Heart right ventricle (tissue), 16 donors: ENCODE measurements at regions not wholly inside any gene's neighbourhood (a gene's known extent, or its start where the extent isn't known, plus 50 kb on each side); places are given as distances from the start of the nearest gene placed in this dataset.
"Not testable (repeated sequence)": the region's sequence is repeated elsewhere in the genome, so short reads cannot be mapped to it uniquely, and the experiment has no call there.

Experiments used
- ATAC-seq, 8 donors: fragments of 200-7000 bp; cut with Tn5 transposase; one replicate each; pipeline ENCODE4 v1.9.1; 2020; ENCODE audit warnings: mild to moderate bottlenecking in 8 of 8, moderate library complexity in 8 of 8, moderate number of reproducible peaks in 1 of 8
- DNase-seq, 2 donors: peaks; one replicate each; pipeline ENCODE4 v3.0.0-alpha.2; 2020
- H3K27ac ChIP-seq, 10 donors: fragments of 200-600 bp; sonication (generic) in 2 of 10; one replicate each; pipeline versions ENCODE4 v1.5.0 to v1.8.0; 2020 to 2022; ENCODE audit warnings: mild to moderate bottlenecking in 3 of 10
- H3K27me3 ChIP-seq, 7 donors: fragments of 200-600 bp; one replicate each; pipeline ENCODE4 v1.8.0; 2021 to 2022; ENCODE audit warnings: mild to moderate bottlenecking in 2 of 7
- H3K36me3 ChIP-seq, 9 donors: fragments of 200-600 bp; sonication (generic) in 1 of 9; one replicate each; pipeline versions ENCODE4 v1.5.0 to v1.8.0; 2020 to 2022; ENCODE audit warnings: mild to moderate bottlenecking in 2 of 9
- H3K4me1 ChIP-seq, 9 donors: fragments of 200-600 bp; sonication (generic) in 1 of 9; one replicate each; pipeline versions ENCODE4 v1.5.0 to v1.8.0; 2020 to 2022; ENCODE audit warnings: mild to moderate bottlenecking in 4 of 9
- H3K4me3 ChIP-seq, 10 donors: fragments of 200-600 bp; sonication (generic) in 2 of 10; one replicate each; pipeline versions ENCODE4 v1.5.0 to v1.8.0; 2020 to 2022; ENCODE audit warnings: mild to moderate bottlenecking in 7 of 10, moderate library complexity in 2 of 10
- H3K9me3 ChIP-seq, 11 donors: fragments of 200-600 bp in 10 of 11; sonication (generic) in 2 of 11; one replicate each; pipeline versions ENCODE4 v1.5.0 to v1.8.0; 2013 to 2022; ENCODE audit warnings: mild to moderate bottlenecking in 2 of 11, control low read depth in 1 of 11, moderate library complexity in 1 of 11
- CTCF ChIP-seq, 9 donors: fragments of 200-600 bp; sonication (generic) in 2 of 9; IDR thresholded peaks; one replicate each; pipeline versions ENCODE4 v1.5.0 to v1.8.0; 2021 to 2022; ENCODE audit warnings: antibody characterized with exemption in 9 of 9, mild to moderate bottlenecking in 5 of 9, moderate library complexity in 1 of 9
- WGBS, 2 donors: extraction: QIAGEN DNeasy Blood & Tissue Kit; methylation state at CpG; one replicate each; pipeline ENCODE4 v1.1.7; 2013; ENCODE audit warnings: inconsistent platforms in 1 of 2; 5-methylcytosine and 5-hydroxymethylcytosine counted together
- intact Hi-C, 10 donors: fragments of 100-400 bp; cut with DNase I; formaldehyde crosslinking; loops; one replicate each; pipeline versions ENCODE4 v1.11.1 to v1.14.2; 2022
- donor health status: Arrhythmogenic right ventricular cardiomyopathy.
- donor health status: ischemic (EF 13 %, LVEDD 7.1; RV severe dilation, severe dysfunction).
- donor health status: healthy with polysubstance abuse.
- donor health status: DM: no; HTN: yes; CAD: no.
- donor health status: DM: no; HTN: no; CAD: no.
- donor health status: ischemic (EF 25% LVEDD 6.9; RV normal size, moderate dysfunction).
- donor health status: ischemic (EF 25% LVEDD 5.7; RV mildly dilated, moderate dysfunction).
- donor health status: healthy.
- donor health status: DM: yes; HTN: yes; CAD: no.
- donor health status: Ischemic cardiomyopathy.
- donor health status: ischemic (EF 35%, LVEDD 5.7; RV mildly dilated, moderate dysfunction).
- donor health status: nonischemic (EF 11% LVEDD 7.7; RV severe dilation, severe dysfunction).
- donor health status: DM: yes; HTN: yes; CAD: no.
- donor health status: PGD.
- donor health status: ischemic (EF 29% LVEDD 5.4; RV normal size, mild dysfunction).
- donor health status: nonischemic (EF 23%, LVEDD 6.1; RV moderate dilation, normal function).

GRCh38 chr5:18799482-18800128, 1165.3 kb downstream of the TAF11L14 start:
- H3K36me3 ChIP-seq = no peaks in the 10 kb centered on the region
- H3K9me3 ChIP-seq = no peaks in the 10 kb centered on the region
- no peak overlapping the region for H3K27ac ChIP-seq
- intact Hi-C loops = no loop called here
- H3K27me3 ChIP-seq = no peaks in the 10 kb centered on the region
- ATAC-seq (no peak), DNase-seq (no peak)
- no peaks in the 10 kb centered on the region for H3K4me1 ChIP-seq
- H3K4me3 ChIP-seq = no peak overlapping the region
- TF ChIP-seq CTCF (IDR thresholded peaks at IDR 0.05) = no peak
- 49 to 61% methylated on average over 6 of the region's 6 CpGs for WGBS, 2 donors

- H3K27ac ChIP-seq = no peak overlapping the region
- no peaks in the 10 kb centered on the region for H3K27me3 ChIP-seq
- H3K9me3 ChIP-seq = no peaks in the 10 kb centered on the region
- H3K4me3 ChIP-seq = no peak overlapping the region
- ATAC-seq (no peak), DNase-seq (no peak)
- no peaks in the 10 kb centered on the region for H3K4me1 ChIP-seq
- WGBS, 2 donors = 84 to 88% methylated on average over 19 of the region's 19 CpGs
- intact Hi-C loops = no loop called here
- H3K36me3 ChIP-seq = no peaks in the 10 kb centered on the region
- no peak for TF ChIP-seq CTCF (IDR thresholded peaks at IDR 0.05)
Observed at GRCh38 chr5:18800293-18801025, 1166.2 kb downstream of the TAF11L14 start.

GRCh38 chr5:18801413-18801812, 1167.2 kb downstream of the TAF11L14 start:
- H3K27me3 ChIP-seq, intact Hi-C loops, H3K27ac ChIP-seq, H3K36me3 ChIP-seq, DNase-seq, H3K4me3 ChIP-seq, H3K9me3 ChIP-seq, H3K4me1 ChIP-seq, ATAC-seq: not testable (repeated sequence)
- WGBS, 2 donors = 76 to 81% methylated on average over 3 of the region's 3 CpGs

GRCh38 chr5:18802336-18802735, 1168.1 kb downstream of the TAF11L14 start:
- no peak for ATAC-seq
- H3K4me3 ChIP-seq = no peak overlapping the region
- intact Hi-C loops = no loop called here
- H3K4me1 ChIP-seq = no peaks in the 10 kb centered on the region
- no peak for TF ChIP-seq CTCF (IDR thresholded peaks at IDR 0.05)
- no peaks in the 10 kb centered on the region for H3K9me3 ChIP-seq
- WGBS, 2 donors = 70 to 77% methylated on average over 2 of the region's 2 CpGs
- no peaks in the 10 kb centered on the region for H3K27me3 ChIP-seq
- no peaks in the 10 kb centered on the region for H3K36me3 ChIP-seq
- DNase-seq = no peak
- H3K27ac ChIP-seq = no peak overlapping the region

GRCh38 chr5:18805376-18805775, 1171.1 kb downstream of the TAF11L14 start:
- intact Hi-C loops = no loop called here
- Histone ChIP-seq H3K4me3 (no peak overlapping the region), H3K9me3 (no peaks in the 10 kb centered on the region), H3K36me3 (no peaks in the 10 kb centered on the region), H3K27ac (no peak overlapping the region), H3K4me1 (no peaks in the 10 kb centered on the region), H3K27me3 (no peaks in the 10 kb centered on the region)
- no peak for ATAC-seq
- 74 to 87% methylated on average over 2 of the region's 2 CpGs for WGBS, 2 donors
- no peak for DNase-seq
- no peak for TF ChIP-seq CTCF (IDR thresholded peaks at IDR 0.05)
